Liver (tissue), 3 donors: ENCODE measurements at regions not wholly inside any gene's neighbourhood (a gene's known extent, or its start where the extent isn't known, plus 50 kb on each side); places are given as distances from the start of the nearest gene placed in this dataset.

ENCODE experiments used
- JUND ChIP-seq, 2 donors: IDR thresholded peaks; 2 replicates each; pipeline ENCODE4 v1.6.1; 2016; ENCODE audit warnings: antibody characterized with exemption in 2 of 2
- RXRA ChIP-seq, 2 donors: IDR thresholded peaks; 2 replicates each; pipeline ENCODE4 v1.6.1; 2017 to 2018; ENCODE audit warnings: antibody characterized with exemption in 2 of 2, mild to moderate bottlenecking in 1 of 2
- TAF1 ChIP-seq: conservative IDR thresholded peaks from 2 replicates; pipeline ENCODE4 v1.6.1; 2016; ENCODE audit warnings: antibody characterized with exemption, mild to moderate bottlenecking
- TF ChIP-seq, protein P1 (sequence below): fragments of 150-350 bp; IDR thresholded peaks from 2 replicates; pipeline ENCODE4 v1.5.1; 2017; ENCODE audit warnings: improper control_type of control experiment, low read depth, low read length; ENCODE audit not compliant: missing input control
- donor health status: healthy.
- donor health status: healthy.

- TF ChIP-seq TAF1 (no peak), RXRA (IDR thresholded peaks at IDR 0.05) (no peak), JUND (IDR thresholded peaks at IDR 0.05) (no peak)
- TF ChIP-seq, protein P1, sequence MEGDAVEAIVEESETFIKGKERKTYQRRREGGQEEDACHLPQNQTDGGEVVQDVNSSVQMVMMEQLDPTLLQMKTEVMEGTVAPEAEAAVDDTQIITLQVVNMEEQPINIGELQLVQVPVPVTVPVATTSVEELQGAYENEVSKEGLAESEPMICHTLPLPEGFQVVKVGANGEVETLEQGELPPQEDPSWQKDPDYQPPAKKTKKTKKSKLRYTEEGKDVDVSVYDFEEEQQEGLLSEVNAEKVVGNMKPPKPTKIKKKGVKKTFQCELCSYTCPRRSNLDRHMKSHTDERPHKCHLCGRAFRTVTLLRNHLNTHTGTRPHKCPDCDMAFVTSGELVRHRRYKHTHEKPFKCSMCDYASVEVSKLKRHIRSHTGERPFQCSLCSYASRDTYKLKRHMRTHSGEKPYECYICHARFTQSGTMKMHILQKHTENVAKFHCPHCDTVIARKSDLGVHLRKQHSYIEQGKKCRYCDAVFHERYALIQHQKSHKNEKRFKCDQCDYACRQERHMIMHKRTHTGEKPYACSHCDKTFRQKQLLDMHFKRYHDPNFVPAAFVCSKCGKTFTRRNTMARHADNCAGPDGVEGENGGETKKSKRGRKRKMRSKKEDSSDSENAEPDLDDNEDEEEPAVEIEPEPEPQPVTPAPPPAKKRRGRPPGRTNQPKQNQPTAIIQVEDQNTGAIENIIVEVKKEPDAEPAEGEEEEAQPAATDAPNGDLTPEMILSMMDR, result no peak
These were observed 123.2 kb downstream of the TFAP2C start for GRCh38 chr20:56752274-56752673.
